HS-5 (cell line): ENCODE measurements at regions not wholly inside any gene's neighbourhood (a gene's known extent, or its start where the extent isn't known, plus 50 kb on each side); places are given as distances from the start of the nearest gene placed in this dataset.

ENCODE experiments used
- DNase-seq: peaks from one replicate; pipeline ENCODE4 v3.0.0-alpha.2; 2012; ENCODE audit warnings: low read depth

- no peak for DNase-seq
Measured at GRCh38 chr2:222058819-222059445, 239.9 kb downstream of the PAX3 start.

GRCh38 chr2:222057347-222058073 is 241.3 kb downstream of the PAX3 start:
- DNase-seq = no peak

GRCh38 chr2:222055328-222055727 is 243.5 kb downstream of the PAX3 start:
- DNase-seq = no peak

GRCh38 chr2:222054813-222055212 is 244.0 kb downstream of the PAX3 start:
- no peak for DNase-seq

- DNase-seq = no peak
Measured at GRCh38 chr2:222052934-222053367, 245.8 kb downstream of the PAX3 start.

- DNase-seq = no peak
Measured at GRCh38 chr2:222050981-222051380, 247.8 kb downstream of the PAX3 start.

- peak; percentile 22 for DNase-seq
Measured at GRCh38 chr2:222049946-222050345, 248.9 kb downstream of the PAX3 start.

- DNase-seq = no peak
Measured at GRCh38 chr2:222043897-222044296, 254.9 kb downstream of the PAX3 start.

- no peak for DNase-seq
Measured at GRCh38 chr2:222042666-222043065, 256.1 kb downstream of the PAX3 start.

- DNase-seq = no peak
Measured at GRCh38 chr2:222040333-222040732, 258.5 kb downstream of the PAX3 start.

GRCh38 chr2:222039821-222040220 is 259.0 kb downstream of the PAX3 start:
- no peak for DNase-seq

- peak; percentile 53 for DNase-seq
Measured at GRCh38 chr2:222038067-222038802, 260.6 kb downstream of the PAX3 start.

GRCh38 chr2:222037211-222037610 is 261.6 kb downstream of the PAX3 start:
- DNase-seq = no peak

GRCh38 chr2:222034058-222034457 is 264.7 kb downstream of the PAX3 start:
- DNase-seq = no peak

- peak; percentile 11 for DNase-seq
Measured at GRCh38 chr2:222033541-222033940, 265.3 kb downstream of the PAX3 start.

- DNase-seq = no peak
Measured at GRCh38 chr2:222025881-222026271, 272.9 kb downstream of the PAX3 start.

GRCh38 chr2:222024932-222025880 is 273.6 kb downstream of the PAX3 start:
- DNase-seq = peak; percentile 20

GRCh38 chr2:222017252-222017850 is 281.4 kb downstream of the PAX3 start:
- DNase-seq = no peak

- DNase-seq = no peak
Measured at GRCh38 chr2:222013889-222014288, 284.9 kb downstream of the PAX3 start.

- DNase-seq = peak; percentile 77
Measured at GRCh38 chr2:222000326-222000725, 298.5 kb downstream of the PAX3 start.

- DNase-seq = peak; percentile 68
Measured at GRCh38 chr2:221999717-222000116, 299.1 kb downstream of the PAX3 start.
